Rectal smooth muscle tissue (tissue), 1 donor: ENCODE measurements at regions not wholly inside any gene's neighbourhood (a gene's known extent, or its start where the extent isn't known, plus 50 kb on each side); places are given as distances from the start of the nearest gene placed in this dataset.
"Not testable (repeated sequence)": the region's sequence is repeated elsewhere in the genome, so short reads cannot be mapped to it uniquely, and the experiment has no call there.

Source experiments
- H3K27ac ChIP-seq: one replicate; pipeline ENCODE4 v1.7.0; 2013; ENCODE audit warnings: low read depth, low read length, inconsistent platforms
- H3K27me3 ChIP-seq: one replicate; pipeline ENCODE4 v1.7.0; 2013; ENCODE audit warnings: low read length; ENCODE audit not compliant: control insufficient read depth, insufficient read depth
- H3K36me3 ChIP-seq: one replicate; pipeline ENCODE4 v1.7.0; 2013; ENCODE audit warnings: low read length; ENCODE audit not compliant: control insufficient read depth, insufficient read depth
- H3K4me1 ChIP-seq: one replicate; pipeline ENCODE4 v1.7.0; 2013; ENCODE audit warnings: low read length; ENCODE audit not compliant: control insufficient read depth, insufficient read depth
- H3K4me3 ChIP-seq: one replicate; pipeline ENCODE4 v1.7.0; 2013; ENCODE audit warnings: low read length
- H3K9ac ChIP-seq: one replicate; pipeline ENCODE4 v1.7.0; 2013; ENCODE audit warnings: low read length

- no peaks in the 10 kb centered on the region for H3K36me3 ChIP-seq
- no peak overlapping the region for H3K9ac ChIP-seq
- H3K27ac ChIP-seq: no peak overlapping the region
- no peaks in the 10 kb centered on the region for H3K4me1 ChIP-seq
- H3K4me3 ChIP-seq: no peak overlapping the region
- H3K27me3 ChIP-seq: no peaks in the 10 kb centered on the region
Measured at GRCh38 chr18:40148960-40149359, 1806.1 kb upstream of the PIK3C3 start.

DNA sequence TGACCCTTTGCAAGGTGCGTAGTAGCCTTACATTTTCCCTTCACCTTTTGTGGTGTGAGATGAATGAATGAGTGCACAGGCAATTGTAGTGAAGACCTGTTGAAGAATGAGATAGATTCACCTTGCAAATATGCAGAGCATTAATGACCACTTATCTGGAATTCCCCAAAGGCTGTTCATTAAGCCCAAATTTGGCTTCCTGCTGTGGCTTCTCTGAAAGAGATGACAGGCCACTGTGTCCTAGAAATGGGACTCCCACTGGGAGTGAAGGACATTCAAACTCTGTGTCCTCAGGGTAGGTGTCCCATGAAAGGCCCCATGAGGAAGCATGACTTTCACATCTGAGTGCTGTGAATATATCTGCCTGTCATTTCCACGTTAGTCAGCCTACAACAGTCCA is 1821.8 kb upstream of the PIK3C3 start:
- no peak overlapping the region for H3K9ac ChIP-seq

DNA sequence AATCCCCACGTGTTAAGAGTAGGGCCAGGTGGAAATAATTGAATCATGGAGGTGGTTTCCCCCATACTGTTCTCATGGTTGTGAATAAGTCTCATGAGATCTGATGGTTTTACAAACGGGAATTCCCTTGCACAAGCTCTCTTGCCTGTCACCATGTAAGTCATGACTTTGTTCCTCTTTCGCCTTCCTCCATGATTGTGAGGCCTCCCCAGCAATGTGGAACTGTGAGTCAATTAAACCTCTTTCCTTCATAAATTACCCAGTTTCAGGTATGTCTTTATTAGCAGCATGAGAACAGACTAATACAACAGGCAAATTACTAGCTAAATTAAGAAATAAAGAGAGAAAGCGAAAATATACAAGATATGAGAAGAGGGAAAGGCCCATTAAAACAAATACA is 1822.6 kb upstream of the PIK3C3 start:
- not testable (repeated sequence) for H3K27ac ChIP-seq, H3K4me1 ChIP-seq, H3K9ac ChIP-seq, H3K36me3 ChIP-seq, H3K27me3 ChIP-seq, H3K4me3 ChIP-seq

More for the DNA sequence above, 1821.8 kb upstream of the PIK3C3 start:
- Histone ChIP-seq H3K36me3 (no peaks in the 10 kb centered on the region), H3K27ac (no peak overlapping the region), H3K4me1 (no peaks in the 10 kb centered on the region), H3K27me3 (no peaks in the 10 kb centered on the region), H3K4me3 (no peak overlapping the region)

- Histone ChIP-seq H3K9ac (no peak overlapping the region), H3K27me3 (no peaks in the 10 kb centered on the region), H3K4me1 (no peaks in the 10 kb centered on the region), H3K4me3 (no peak overlapping the region), H3K27ac (no peak overlapping the region), H3K36me3 (no peaks in the 10 kb centered on the region)
Measured at GRCh38 chr18:40124107-40124506, 1830.9 kb upstream of the PIK3C3 start.

DNA sequence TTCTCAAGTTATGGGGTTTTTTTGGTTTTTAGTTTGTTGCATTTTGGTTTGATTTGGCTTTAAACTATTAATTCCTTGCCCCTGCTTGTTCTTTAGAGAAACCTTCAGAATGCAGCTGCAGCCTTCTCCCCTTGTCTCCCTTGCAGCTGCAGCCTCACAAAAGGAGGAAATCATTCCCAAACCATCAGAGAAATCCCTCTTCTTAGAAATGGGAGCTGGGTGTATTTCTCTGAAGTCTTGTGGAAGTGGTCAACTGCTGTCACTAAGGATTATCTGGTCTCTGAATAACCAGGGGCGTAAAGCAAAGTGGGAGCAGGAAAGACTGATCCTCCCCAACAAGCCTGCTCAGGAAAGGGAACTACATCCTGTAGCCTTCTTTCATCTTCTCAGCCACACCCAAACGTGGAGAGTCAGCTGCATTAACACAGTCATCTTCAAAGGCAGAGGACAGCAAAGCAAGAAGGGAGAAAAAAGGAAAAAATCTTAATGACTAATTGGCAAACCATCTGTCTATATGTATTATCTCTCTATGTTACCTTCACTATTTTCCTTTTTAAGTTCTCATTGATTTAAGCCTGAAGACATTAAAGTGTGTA is 1834.1 kb upstream of the PIK3C3 start:
- no peaks in the 10 kb centered on the region for H3K4me1 ChIP-seq
- no peak overlapping the region for H3K4me3 ChIP-seq
- H3K27me3 ChIP-seq: no peaks in the 10 kb centered on the region
- no peak overlapping the region for H3K9ac ChIP-seq
- H3K27ac ChIP-seq: no peak overlapping the region
- H3K36me3 ChIP-seq: no peaks in the 10 kb centered on the region

DNA sequence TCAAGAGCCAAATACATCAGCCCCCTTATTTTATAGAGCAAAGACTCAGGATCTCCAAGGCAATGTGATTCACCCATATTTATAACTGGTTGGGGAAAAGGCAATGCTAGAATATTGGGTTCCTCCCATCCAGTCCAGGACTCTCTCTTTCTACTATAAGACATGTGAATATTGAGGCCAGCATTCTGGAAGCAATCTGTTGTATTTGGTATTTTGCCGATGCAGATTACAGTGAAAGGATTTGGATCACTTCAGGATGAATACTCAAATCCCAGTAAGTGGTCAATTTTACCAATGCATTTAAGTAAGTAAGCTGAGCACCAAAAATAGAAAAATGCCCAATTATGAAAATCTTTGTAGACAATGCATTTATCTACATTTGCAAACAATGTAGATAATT is 1834.7 kb upstream of the PIK3C3 start:
- Histone ChIP-seq H3K4me3 (no peak overlapping the region), H3K27me3 (no peaks in the 10 kb centered on the region), H3K27ac (no peak overlapping the region), H3K9ac (no peak overlapping the region), H3K4me1 (no peaks in the 10 kb centered on the region), H3K36me3 (no peaks in the 10 kb centered on the region)

DNA sequence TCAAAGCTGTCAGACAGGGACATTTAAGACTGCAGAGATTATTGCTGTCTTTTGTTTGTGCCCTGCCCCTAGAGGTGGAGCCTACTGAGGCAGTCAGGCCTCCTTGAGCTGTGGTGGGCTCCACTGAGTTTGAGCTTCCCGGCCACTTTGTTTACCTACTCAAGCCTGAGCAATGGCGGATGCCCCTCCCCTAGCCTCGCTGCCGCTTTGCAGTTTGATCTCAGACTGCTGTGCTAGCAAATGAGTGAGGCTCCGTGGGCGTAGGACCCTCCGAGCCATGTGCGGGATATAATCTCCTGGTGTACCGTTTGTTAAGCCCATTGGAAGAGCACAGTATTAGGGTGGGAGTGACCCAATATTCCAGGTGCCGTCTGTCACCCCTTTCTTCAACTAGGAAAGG is 1835.5 kb upstream of the PIK3C3 start:
- not testable (repeated sequence) for H3K4me3 ChIP-seq, H3K27me3 ChIP-seq, H3K9ac ChIP-seq, H3K36me3 ChIP-seq, H3K27ac ChIP-seq, H3K4me1 ChIP-seq

- H3K9ac ChIP-seq: no peak overlapping the region
Measured at GRCh38 chr18:40110455-40110854, 1844.6 kb upstream of the PIK3C3 start.

DNA sequence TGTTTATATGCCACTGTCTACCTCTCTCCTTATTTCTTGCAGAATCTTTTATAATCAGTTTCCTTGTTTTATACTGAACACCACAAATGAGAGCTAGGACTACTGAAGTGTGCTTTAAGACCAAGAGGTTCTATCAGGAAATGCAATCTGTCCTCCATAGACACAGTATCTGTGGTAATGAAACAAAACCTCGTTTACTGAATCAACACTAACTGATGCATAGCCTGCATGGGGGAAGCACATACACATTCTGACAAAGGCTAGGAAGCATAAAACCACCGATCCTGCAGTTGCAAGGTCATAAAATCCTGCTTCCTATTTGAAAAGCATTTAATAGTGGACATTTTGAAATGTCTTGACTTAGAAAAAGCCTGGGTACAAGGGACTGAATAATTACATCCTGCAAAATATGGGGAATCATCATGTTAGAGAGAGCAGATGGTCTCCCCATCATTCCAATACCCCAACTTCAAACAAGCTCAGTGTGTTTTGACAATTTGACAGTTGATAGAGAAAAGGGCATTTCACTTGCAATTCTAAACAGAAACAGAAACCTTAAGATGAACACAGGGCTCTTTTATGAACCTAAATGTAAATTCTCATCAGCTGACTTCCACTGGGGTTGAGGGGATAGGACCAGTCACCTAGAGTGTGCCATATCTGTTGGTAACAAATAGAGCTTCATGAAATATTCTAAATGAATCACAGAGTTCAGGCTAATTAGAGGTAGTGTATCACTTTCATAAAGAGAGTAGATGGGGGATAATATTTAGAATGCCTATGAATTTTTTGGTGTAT is 1845.6 kb upstream of the PIK3C3 start:
- no peak overlapping the region for H3K27ac ChIP-seq
- no peak overlapping the region for H3K4me3 ChIP-seq
- no peak overlapping the region for H3K9ac ChIP-seq
- no peaks in the 10 kb centered on the region for H3K36me3 ChIP-seq
- H3K4me1 ChIP-seq: no peaks in the 10 kb centered on the region
- no peaks in the 10 kb centered on the region for H3K27me3 ChIP-seq

More at GRCh38 chr18:40110455-40110854, 1844.6 kb upstream of the PIK3C3 start:
- Histone ChIP-seq H3K27me3 (no peaks in the 10 kb centered on the region), H3K4me1 (no peaks in the 10 kb centered on the region), H3K4me3 (no peak overlapping the region), H3K27ac (no peak overlapping the region), H3K36me3 (no peaks in the 10 kb centered on the region)

- Histone ChIP-seq H3K4me3 (no peak overlapping the region), H3K27ac (no peak overlapping the region), H3K27me3 (no peaks in the 10 kb centered on the region), H3K9ac (no peak overlapping the region), H3K36me3 (no peaks in the 10 kb centered on the region), H3K4me1 (no peaks in the 10 kb centered on the region)
Measured at GRCh38 chr18:40108596-40108995, 1846.4 kb upstream of the PIK3C3 start.

DNA sequence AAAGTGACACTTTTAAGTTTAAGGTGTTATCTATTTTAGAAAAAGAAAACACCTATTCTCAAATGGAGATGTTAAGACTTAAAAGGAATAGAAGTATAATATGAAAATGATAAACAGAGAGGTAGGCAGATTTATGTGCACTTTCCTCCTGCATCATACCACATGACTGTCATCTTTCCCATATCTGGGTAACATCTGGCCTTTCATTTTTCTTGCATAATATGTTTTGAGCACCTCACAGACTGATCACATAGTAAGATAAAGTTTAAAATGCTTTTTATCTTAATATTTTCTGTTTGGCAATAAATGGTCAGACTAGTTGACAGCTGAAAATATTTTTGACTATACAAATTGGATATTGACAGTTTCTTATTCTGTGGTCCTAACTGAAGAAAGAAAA is 1852.1 kb upstream of the PIK3C3 start:
- H3K9ac ChIP-seq: no peak overlapping the region
- no peak overlapping the region for H3K4me3 ChIP-seq
- no peaks in the 10 kb centered on the region for H3K36me3 ChIP-seq
- H3K4me1 ChIP-seq: no peaks in the 10 kb centered on the region
- H3K27me3 ChIP-seq: no peaks in the 10 kb centered on the region
- no peak overlapping the region for H3K27ac ChIP-seq

DNA sequence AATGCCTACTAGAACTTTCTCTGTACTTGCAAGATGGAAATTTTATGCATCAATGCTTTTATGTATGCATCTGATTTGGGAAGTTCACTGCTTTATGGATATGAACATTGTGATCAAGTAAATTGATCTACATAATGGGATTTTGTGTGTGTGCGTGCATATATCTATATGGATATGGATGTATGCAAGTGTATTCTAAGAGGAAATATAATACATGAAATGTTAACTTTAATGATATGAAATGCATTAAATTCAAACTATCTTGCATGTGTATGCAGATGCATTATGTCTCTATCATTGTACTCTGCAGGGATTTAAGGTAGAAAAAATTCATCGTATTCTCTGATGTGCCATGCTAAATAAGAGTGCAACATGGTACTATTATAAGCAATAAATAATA is 1855.4 kb upstream of the PIK3C3 start:
- Histone ChIP-seq H3K9ac (no peak overlapping the region), H3K4me3 (no peak overlapping the region), H3K27me3 (no peaks in the 10 kb centered on the region), H3K4me1 (no peaks in the 10 kb centered on the region), H3K36me3 (no peaks in the 10 kb centered on the region), H3K27ac (no peak overlapping the region)

- Histone ChIP-seq H3K27me3 (no peaks in the 10 kb centered on the region), H3K27ac (no peak overlapping the region), H3K9ac (no peak overlapping the region), H3K4me1 (no peaks in the 10 kb centered on the region), H3K36me3 (no peaks in the 10 kb centered on the region), H3K4me3 (no peak overlapping the region)
Measured at GRCh38 chr18:40096675-40097074, 1858.4 kb upstream of the PIK3C3 start.
